ENCODE measurements at regions not wholly inside any gene's neighbourhood (a gene's known extent, or its start where the extent isn't known, plus 50 kb on each side); places are given as distances from the start of the nearest gene placed in this dataset.
A peak's percentile ranks its signal among the peaks of the same experiment; 100 is the strongest.

- DNase-seq, result no peak
Measured at GRCh38 chr2:111219285-111219684, 98.6 kb downstream of the BCL2L11 start.

DNA sequence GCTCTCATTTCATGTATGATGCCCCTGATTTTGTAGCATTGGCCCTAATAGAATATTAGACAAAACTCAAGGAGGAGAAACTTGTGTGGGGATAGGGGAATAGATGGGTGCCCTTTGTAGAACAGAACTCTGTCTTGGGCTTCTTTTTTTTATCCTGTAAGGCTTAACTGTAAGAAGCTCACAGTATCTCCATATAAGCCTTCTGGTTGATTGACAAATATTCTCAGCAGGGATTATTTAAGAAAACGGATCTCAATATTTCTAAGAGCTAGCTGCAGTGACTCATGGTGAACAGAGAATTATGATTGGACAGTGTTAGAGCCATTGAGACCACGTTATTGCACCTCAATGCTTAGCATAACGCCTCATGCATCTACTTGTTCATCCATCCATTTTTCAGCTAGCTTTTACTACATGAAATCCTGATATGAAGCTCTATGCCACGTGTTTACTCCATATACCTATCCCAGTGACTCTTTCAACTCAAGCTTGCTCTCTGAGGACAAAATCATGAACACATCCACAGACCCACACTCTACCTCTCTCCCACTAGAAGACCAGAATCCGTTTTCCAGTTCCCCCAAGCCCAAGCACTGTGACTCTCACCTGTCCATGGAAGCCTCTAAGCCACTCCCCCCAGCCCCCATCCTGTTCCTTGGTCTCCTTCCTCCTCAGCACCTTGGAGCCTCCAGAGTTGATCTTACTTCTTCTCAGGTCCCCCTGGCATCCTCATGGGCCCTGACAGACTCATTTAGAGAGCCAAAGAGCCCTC is 99.2 kb downstream of the BCL2L11 start:
- no peak for DNase-seq

- no peak for DNase-seq
Measured at GRCh38 chr2:111220962-111221361, 100.2 kb downstream of the BCL2L11 start.

DNA sequence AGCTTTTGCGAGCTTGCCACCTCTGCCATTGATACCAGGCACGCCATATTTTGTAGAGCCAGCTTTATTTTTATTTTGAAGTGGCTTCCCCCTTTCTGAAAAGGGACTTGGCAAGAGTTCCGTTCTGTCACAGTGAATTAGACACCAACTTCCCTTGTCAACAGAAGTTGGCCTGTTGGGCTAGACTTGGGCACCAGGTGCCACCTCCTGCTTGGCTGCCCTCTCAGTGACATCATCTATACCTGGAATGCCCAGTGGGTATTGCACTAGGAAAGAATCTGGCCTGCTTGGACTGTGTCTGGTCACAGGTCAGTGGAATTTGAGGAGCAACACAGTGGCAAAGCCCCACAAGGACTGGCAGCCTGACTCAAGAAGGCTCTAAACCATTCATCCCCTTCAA is 101.0 kb downstream of the BCL2L11 start:
- no peak for DNase-seq

DNA sequence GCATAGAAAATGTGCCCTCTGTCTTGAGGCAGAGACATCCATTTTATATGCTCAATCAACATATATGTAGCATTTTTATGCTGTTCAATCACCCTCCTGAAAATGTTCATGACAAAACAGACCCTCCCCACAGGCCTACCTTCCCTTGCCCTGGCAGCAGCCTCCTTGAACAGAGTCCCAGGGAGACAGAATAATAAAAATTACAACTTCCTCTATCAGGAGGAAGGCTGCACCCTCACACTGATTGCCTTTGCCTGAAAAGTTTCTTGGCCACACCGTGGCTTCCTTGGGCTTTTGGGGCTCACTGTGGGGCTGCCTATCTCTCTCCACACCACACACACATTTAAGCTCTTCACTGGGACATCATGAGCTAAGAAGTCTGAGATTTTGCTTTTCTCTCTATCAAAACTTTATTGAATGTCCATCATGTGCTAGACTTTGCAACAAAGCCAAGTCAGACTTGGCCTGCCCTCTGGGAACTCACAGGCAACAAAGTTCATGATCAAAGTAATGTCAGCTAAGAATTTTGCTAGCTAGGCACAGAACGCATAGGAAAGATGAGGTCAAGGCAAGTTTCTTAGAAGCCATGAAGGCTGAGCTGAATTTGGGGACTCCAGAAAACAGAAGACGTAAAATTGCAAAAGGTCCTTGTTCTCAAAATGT is 101.6 kb downstream of the BCL2L11 start:
- no peak for DNase-seq

DNA sequence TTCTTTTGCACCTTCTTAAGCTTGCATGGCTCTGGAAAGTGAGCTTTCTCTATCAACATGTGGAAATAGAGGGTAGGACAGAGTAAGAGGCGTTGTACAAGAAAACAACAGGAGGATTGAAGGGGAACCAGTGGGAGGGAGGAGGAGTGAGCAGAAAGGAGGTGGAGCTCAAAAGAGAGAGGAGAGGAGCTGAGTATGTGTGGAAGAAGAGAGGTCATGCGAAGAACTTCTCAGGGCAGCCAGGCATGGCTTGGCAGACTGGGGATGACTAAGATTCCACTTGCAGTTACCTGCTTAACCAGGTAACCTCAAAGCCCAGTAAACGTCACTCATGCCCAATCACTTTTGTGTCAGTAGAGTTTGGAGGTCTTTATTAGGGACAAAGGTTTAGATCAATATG is 105.1 kb downstream of the BCL2L11 start:
- no peak for DNase-seq

DNA sequence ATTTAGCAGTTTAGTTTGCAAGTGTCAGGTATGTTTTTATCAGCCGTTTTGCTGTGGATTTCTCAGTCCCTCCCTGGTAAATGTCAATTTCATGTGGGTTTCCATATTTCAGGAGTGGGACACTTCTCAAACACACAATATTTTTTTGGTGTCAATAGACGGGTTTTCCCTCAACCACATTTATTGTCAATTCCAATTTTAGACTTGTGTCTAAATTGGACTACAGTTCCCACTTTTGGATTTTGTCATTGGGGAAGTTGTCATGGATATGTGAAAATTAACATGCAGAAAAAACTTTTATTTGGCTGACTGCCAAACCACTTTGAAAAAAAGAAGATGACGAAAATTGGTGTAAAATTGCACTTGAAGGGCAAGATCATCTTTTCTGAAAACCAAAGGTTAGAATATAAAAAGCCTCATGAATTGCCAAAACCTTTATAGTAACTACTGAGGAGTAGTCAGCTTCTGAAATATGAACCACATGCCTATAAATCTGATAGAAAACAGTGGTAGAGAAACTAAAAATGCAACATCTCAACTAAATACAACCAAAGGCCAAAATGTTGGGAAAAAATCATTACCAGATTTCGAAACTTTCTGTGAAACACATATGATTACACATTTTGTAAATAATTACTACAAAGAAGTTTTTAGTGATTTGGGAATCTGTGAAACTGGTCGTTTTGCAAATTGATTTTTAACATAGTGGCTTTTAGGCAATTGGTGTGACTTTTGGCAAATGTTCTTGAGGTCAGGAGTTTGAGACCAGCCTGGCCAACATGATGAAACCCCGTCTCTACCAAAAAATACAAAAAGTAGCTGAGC is 106.4 kb downstream of the BCL2L11 start:
- peak; percentile 30 for DNase-seq

DNA sequence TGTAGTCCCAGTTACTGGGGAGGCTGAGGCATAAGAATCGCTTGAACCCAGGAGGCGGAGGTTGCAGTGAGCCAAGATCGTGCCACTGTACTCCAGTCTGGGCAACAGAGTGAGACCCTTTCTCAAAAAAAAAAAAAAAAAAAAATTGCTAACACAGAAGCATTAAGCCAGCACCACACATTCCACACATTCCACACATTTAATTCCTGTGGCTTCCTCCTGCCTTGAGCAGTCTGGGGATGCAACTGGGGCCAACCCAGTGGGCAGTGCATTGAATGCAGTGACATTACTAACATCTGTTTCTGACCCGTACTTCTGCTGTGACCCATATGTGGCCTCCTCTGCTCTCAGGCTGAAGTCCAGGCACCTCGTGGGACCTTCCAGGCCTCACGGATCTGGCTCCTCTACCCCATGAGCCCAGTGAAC is 107.0 kb downstream of the BCL2L11 start:
- DNase-seq, result no peak

DNA sequence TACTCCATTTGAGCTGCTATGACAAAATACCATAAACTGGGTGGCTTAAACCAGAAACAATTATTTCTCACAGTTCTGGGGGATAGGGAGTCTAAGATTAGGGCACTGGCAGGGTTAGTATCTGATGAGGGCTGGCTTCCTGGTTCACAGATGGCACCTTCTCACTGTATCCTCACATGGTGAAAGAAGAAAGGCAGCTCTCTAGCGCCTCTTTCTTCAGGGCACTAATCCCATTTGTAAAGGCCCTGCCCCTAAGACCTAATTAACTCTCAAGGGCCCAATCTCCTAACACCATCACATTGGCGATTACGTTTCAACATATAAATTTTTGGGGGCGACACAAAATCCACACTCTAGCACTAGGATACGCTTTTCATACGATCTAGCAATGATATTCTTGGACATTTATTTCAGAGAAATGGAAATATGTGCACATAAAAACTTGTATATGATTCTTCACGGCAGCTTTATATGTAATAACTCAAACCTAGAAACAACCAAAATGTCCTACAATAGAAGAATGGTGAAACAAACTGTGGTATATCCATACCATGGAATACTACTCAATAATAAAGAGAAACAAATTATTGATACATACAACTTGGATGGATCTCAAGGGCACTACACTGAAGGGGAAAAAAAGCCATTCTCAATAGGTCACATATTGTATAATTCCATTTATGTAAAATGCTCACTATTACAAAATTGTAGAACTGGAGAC is 111.0 kb downstream of the BCL2L11 start:
- peak; percentile 19 for DNase-seq

DNA sequence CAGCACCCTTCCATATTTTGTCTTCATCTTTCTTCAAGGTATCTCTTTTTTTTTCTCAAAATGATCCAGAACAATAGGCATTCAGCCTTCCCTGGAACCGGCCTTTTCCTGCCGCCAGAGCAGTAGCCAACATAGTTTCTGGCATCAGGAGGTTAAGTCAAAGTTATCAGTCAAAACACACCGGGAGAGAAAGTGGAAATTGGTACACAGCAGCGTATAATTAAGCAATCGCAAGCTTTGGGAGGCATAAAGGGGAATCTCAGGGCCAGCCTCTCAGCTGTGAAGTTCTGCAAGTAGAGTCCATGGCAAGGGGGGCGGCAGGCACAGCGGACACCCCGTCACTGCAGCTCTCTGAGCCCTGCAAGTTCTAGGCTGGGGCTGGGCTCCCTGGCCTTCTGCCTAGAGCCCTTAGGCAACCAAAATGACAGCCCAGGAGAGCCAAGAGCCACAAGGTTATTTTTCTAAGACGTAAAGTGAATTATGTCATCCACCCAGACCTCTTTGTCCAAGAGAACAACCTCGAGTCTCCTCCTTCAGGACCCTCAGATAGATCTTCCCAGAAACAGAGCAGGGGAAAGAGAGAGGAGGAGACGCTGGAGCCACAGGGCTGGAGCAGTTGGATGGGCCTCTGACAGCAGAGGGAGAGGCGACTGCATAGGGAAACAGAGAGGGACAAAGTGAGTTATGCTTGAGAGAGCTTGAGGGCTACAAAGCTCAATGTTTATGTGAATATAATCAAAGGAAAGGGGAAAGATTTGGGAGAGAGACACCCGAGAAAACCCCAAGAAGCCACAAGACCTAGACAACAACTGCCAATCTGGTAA is 114.7 kb downstream of the BCL2L11 start:
- DNase-seq, result no peak

DNA sequence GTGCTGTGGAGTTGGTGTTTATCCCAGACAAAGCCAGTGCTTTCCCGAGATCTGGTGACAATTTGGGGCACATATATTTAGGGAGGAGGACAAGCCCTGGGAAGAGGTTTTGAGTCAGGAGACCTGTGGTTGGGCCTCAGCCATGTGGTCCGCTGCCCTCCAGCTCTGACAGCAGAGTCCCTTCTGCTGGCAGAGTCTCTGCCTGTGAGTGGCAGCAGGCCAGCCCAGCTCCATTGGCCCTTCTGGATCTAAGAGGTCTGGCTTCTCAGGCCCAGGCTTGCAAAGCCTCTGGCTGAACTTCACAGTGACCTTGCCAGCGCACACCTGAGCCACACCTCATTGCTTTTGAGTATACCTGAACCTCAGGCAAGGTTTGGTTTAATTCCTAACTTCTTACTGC is 115.3 kb downstream of the BCL2L11 start:
- DNase-seq, result no peak

GRCh38 chr2:111238296-111238695 is 117.6 kb downstream of the BCL2L11 start:
- DNase-seq, result no peak

GRCh38 chr2:111239107-111239506 is 118.4 kb downstream of the BCL2L11 start:
- DNase-seq, result no peak

DNA sequence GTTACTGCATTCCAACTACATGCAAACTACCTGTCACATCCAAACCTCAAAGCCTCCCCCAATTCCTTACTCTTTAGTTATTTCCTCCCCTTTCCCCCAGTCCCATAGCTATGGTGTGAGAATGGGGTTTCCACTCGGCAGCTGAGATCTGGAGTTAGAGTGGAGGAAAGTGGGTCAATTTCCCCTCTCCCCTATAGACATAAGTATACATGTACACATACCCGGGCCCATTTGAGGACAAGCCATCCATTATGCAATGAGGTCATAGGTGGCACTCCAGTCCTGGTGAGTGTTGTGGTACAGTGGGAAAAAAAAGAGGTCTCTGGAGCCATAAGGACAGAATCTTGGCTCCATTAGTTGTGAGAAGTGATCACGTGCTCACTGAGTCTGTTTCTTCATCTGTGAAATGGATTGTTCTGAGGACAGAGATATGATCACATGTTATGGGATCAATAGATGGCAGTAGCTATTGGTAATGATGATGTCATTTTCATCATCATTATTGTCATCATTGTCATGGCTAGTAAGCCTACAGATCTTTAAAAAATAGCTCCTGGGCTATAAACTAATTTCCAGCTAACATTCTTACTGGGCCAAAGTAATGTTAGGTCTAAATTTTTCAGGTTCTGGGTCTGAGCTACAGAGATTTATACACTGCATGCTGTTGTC is 119.0 kb downstream of the BCL2L11 start:
- DNase-seq, result no peak

DNA sequence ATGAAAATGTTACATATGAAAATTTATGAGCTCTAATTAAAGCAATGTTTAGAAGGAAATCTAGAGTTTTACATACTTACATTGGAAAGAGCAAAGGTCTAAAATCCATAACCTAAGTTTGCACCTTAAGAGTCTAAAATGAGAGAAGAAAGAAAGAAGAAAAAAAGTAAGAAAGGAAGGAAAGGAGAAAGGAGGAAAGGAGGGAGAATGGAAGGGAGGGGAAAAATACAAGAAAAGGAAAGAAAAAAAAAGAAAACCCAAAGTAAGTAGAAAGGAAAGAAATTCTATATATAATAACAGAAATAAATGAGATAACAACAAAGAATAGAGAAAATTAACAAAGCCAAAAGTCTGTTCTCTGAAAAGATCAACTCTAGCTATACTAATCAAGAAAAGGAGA is 122.6 kb downstream of the BCL2L11 start:
- no peak for DNase-seq

GRCh38 chr2:111244864-111245263 is 124.2 kb downstream of the BCL2L11 start:
- no peak for DNase-seq

DNA sequence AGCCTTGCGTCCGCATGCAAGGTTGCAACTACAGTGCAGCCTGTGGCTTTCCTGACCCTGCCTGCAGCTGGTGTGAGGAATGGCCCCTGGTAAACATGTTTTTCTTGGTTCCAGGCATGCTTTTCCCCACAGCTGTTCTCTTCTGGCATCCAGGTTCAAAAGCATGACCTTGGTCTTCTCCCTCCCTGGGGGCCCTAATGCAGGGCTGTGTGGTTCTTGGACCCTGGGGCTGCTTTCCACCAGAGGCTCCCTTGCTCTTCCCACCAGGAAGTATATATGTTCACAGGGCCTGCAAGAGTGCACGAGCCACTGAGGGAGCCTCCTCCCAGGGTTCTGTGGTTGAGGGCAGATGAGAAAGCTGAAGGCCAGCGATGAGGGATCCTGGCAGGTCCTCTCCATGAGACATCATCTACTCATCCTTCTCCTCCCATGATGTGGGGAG is 125.9 kb downstream of the BCL2L11 start:
- DNase-seq, result no peak

GRCh38 chr2:111247491-111247890 is 126.8 kb downstream of the BCL2L11 start:
- no peak for DNase-seq

DNA sequence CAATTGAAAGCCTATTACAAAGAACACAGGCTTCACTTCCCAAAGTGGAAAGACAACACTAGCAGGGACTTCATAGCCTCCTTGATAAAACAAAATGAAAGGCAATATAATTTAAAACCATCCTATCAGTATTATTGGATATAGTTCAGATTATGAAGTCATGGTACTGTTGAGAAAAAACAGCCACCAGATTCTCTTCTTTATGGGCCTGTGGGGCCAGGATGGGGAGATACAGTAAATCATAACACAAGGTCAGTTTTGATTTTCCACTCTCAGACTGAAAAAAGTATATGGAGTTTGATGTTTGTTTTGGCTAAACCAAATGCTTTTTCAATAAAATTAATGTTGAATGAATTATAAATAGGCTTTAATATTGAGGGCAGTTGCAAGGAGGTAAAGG is 129.1 kb downstream of the BCL2L11 start:
- no peak for DNase-seq

GRCh38 chr2:111250448-111251030 is 129.8 kb downstream of the BCL2L11 start:
- DNase-seq, result no peak

GRCh38 chr2:111251711-111252110 is 131.0 kb downstream of the BCL2L11 start:
- DNase-seq, result no peak
